Subcutaneous abdominal adipose tissue (tissue), 5 donors: ENCODE measurements at regions not wholly inside any gene's neighbourhood (a gene's known extent, or its start where the extent isn't known, plus 50 kb on each side); places are given as distances from the start of the nearest gene placed in this dataset.

Experiments used
- H3K27ac ChIP-seq: one replicate; pipeline ENCODE4 v1.7.0; 2013; ENCODE audit warnings: low read depth, mild to moderate bottlenecking, inconsistent platforms, low read length, moderate library complexity
- H3K27me3 ChIP-seq, 5 donors: one replicate each; pipeline ENCODE4 v1.7.0; 2013; ENCODE audit warnings: low read length in 5 of 5, inconsistent platforms in 1 of 5; ENCODE audit not compliant: control insufficient read depth in 5 of 5, insufficient read depth in 4 of 5
- H3K36me3 ChIP-seq, 5 donors: one replicate each; pipeline ENCODE4 v1.7.0; 2013; ENCODE audit warnings: low read length in 5 of 5; ENCODE audit not compliant: control insufficient read depth in 5 of 5, insufficient read depth in 5 of 5
- H3K4me1 ChIP-seq, 5 donors: one replicate each; pipeline ENCODE4 v1.7.0; 2013; ENCODE audit warnings: low read length in 5 of 5, mild to moderate bottlenecking in 3 of 5, moderate library complexity in 1 of 5; ENCODE audit not compliant: control insufficient read depth in 5 of 5, insufficient read depth in 5 of 5
- H3K4me3 ChIP-seq, 5 donors: one replicate each; pipeline ENCODE4 v1.7.0; 2013; ENCODE audit warnings: low read length in 5 of 5, low read depth in 1 of 5
- H3K9ac ChIP-seq, 5 donors: one replicate each; pipeline ENCODE4 v1.7.0; 2013; ENCODE audit warnings: low read length in 5 of 5, mild to moderate bottlenecking in 4 of 5, moderate library complexity in 3 of 5
- H3K9me3 ChIP-seq, 5 donors: one replicate each; pipeline ENCODE4 v1.7.0; 2013; ENCODE audit warnings: low read length in 5 of 5; ENCODE audit not compliant: control insufficient read depth in 5 of 5
- donor health status: healthy.
- donor health status: healthy.
- donor health status: healthy.
- donor health status: healthy.
- donor health status: healthy.

GRCh38 chr1:244957525-244957924, 93.2 kb upstream of the HNRNPU start:
- H3K4me3 ChIP-seq = no peak overlapping the region
- H3K4me1 ChIP-seq = peaks cover 0 to 2% (median 0%) of the 10 kb centered on the region in 5 donors
- H3K36me3 ChIP-seq = no peaks in the 10 kb centered on the region
- H3K27ac ChIP-seq = no peak overlapping the region
- H3K9me3 ChIP-seq = no peaks in the 10 kb centered on the region
- H3K27me3 ChIP-seq = no peaks in the 10 kb centered on the region
- H3K9ac ChIP-seq = no peak overlapping the region

- no peak overlapping the region for H3K9ac ChIP-seq
- H3K9me3 ChIP-seq = no peaks in the 10 kb centered on the region
- H3K36me3 ChIP-seq = no peaks in the 10 kb centered on the region
- H3K27ac ChIP-seq = no peak overlapping the region
- H3K4me1 ChIP-seq = peaks cover 0 to 2% (median 0%) of the 10 kb centered on the region in 5 donors
- no peak overlapping the region for H3K4me3 ChIP-seq
- H3K27me3 ChIP-seq = no peaks in the 10 kb centered on the region
These were observed 92.8 kb upstream of the HNRNPU start for GRCh38 chr1:244957122-244957521.

- no peaks in the 10 kb centered on the region for H3K27me3 ChIP-seq
- no peak overlapping the region for H3K9ac ChIP-seq
- H3K4me3 ChIP-seq = no peak overlapping the region
- H3K27ac ChIP-seq = no peak overlapping the region
- no peaks in the 10 kb centered on the region for H3K36me3 ChIP-seq
- no peaks in the 10 kb centered on the region for H3K9me3 ChIP-seq
- peaks cover 0 to 2% (median 0%) of the 10 kb centered on the region in 5 donors for H3K4me1 ChIP-seq
These were observed 91.3 kb upstream of the HNRNPU start for GRCh38 chr1:244955661-244956060.

GRCh38 chr1:244954359-244954758, 90.0 kb upstream of the HNRNPU start:
- Histone ChIP-seq H3K9ac (no peak overlapping the region), H3K4me3 (no peak overlapping the region)

GRCh38 chr1:244953901-244954300, 89.6 kb upstream of the HNRNPU start:
- no peak overlapping the region for H3K4me3 ChIP-seq
- no peaks in the 10 kb centered on the region for H3K9me3 ChIP-seq
- H3K4me1 ChIP-seq = peaks cover 0 to 2% (median 0%) of the 10 kb centered on the region in 5 donors
- no peaks in the 10 kb centered on the region for H3K27me3 ChIP-seq
- no peak overlapping the region for H3K9ac ChIP-seq
- no peaks in the 10 kb centered on the region for H3K36me3 ChIP-seq
- no peak overlapping the region for H3K27ac ChIP-seq

More at GRCh38 chr1:244954359-244954758, 90.0 kb upstream of the HNRNPU start:
- Histone ChIP-seq H3K27ac (no peak overlapping the region), H3K36me3 (no peaks in the 10 kb centered on the region), H3K4me1 (peaks cover 0 to 2% (median 0%) of the 10 kb centered on the region in 5 donors), H3K27me3 (no peaks in the 10 kb centered on the region), H3K9me3 (no peaks in the 10 kb centered on the region)

GRCh38 chr1:244952940-244953339, 88.6 kb upstream of the HNRNPU start:
- H3K9ac ChIP-seq = no peak overlapping the region
- H3K4me3 ChIP-seq = no peak overlapping the region
- no peaks in the 10 kb centered on the region for H3K9me3 ChIP-seq
- H3K27me3 ChIP-seq = no peaks in the 10 kb centered on the region
- no peak overlapping the region for H3K27ac ChIP-seq
- H3K4me1 ChIP-seq = peaks cover 0 to 2% (median 0%) of the 10 kb centered on the region in 5 donors
- no peaks in the 10 kb centered on the region for H3K36me3 ChIP-seq

GRCh38 chr1:244952280-244952933, 88.1 kb upstream of the HNRNPU start:
- Histone ChIP-seq H3K4me1 (peaks cover 0 to 2% (median 0%) of the 10 kb centered on the region in 5 donors), H3K27ac (no peak overlapping the region)

GRCh38 chr1:244948416-244948815, 84.1 kb upstream of the HNRNPU start:
- H3K4me1 ChIP-seq = peaks cover 0 to 2% (median 0%) of the 10 kb centered on the region in 5 donors
- no peaks in the 10 kb centered on the region for H3K27me3 ChIP-seq
- H3K4me3 ChIP-seq = no peak overlapping the region
- H3K9ac ChIP-seq = no peak overlapping the region
- H3K36me3 ChIP-seq = no peaks in the 10 kb centered on the region
- H3K27ac ChIP-seq = no peak overlapping the region
- no peaks in the 10 kb centered on the region for H3K9me3 ChIP-seq

More at GRCh38 chr1:244952280-244952933, 88.1 kb upstream of the HNRNPU start:
- Histone ChIP-seq H3K9ac (no peak overlapping the region), H3K4me3 (no peak overlapping the region), H3K36me3 (no peaks in the 10 kb centered on the region), H3K9me3 (no peaks in the 10 kb centered on the region), H3K27me3 (no peaks in the 10 kb centered on the region)

GRCh38 chr1:244945109-244945671, 80.8 kb upstream of the HNRNPU start:
- Histone ChIP-seq H3K9ac (no peak overlapping the region), H3K9me3 (no peaks in the 10 kb centered on the region), H3K4me3 (no peak overlapping the region), H3K36me3 (no peaks in the 10 kb centered on the region), H3K4me1 (no peaks in the 10 kb centered on the region), H3K27ac (no peak overlapping the region), H3K27me3 (no peaks in the 10 kb centered on the region)

GRCh38 chr1:244941121-244941520, 76.8 kb upstream of the HNRNPU start:
- Histone ChIP-seq H3K9me3 (no peaks in the 10 kb centered on the region), H3K36me3 (no peaks in the 10 kb centered on the region), H3K9ac (no peak overlapping the region), H3K4me1 (no peaks in the 10 kb centered on the region), H3K27me3 (no peaks in the 10 kb centered on the region), H3K4me3 (no peak overlapping the region), H3K27ac (no peak overlapping the region)
